H1 (cell line): ENCODE measurements at regions not wholly inside any gene's neighbourhood (a gene's known extent, or its start where the extent isn't known, plus 50 kb on each side); places are given as distances from the start of the nearest gene placed in this dataset.

Source experiments
- CHD1 ChIP-seq: IDR thresholded peaks from 2 replicates; pipeline ENCODE4 v1.6.1; 2012; ENCODE audit warnings: low read depth, low read length, improper control_type of control experiment
- CREB1 ChIP-seq: IDR thresholded peaks from 2 replicates; pipeline ENCODE4 v1.6.1; 2012; ENCODE audit warnings: inconsistent platforms
- EGR1 ChIP-seq: IDR thresholded peaks from 2 replicates; pipeline ENCODE4 v1.6.1; 2011; ENCODE audit warnings: low read depth, low read length, borderline replicate concordance
- EZH2 ChIP-seq: fragments of 200-600 bp; sonication (generic); IDR thresholded peaks from 2 replicates; pipeline ENCODE4 v1.7.1; 2012; ENCODE audit warnings: low read depth, mild to moderate bottlenecking, moderate library complexity, low read length, inconsistent platforms; ENCODE audit not compliant: severe bottlenecking
- JUN ChIP-seq: IDR thresholded peaks from 2 replicates; pipeline ENCODE4 v1.6.1; 2011; ENCODE audit warnings: low read depth, mild to moderate bottlenecking, improper control_type of control experiment, low read length
- NANOG ChIP-seq: IDR thresholded peaks from 2 replicates; pipeline ENCODE4 v1.6.1; 2011; ENCODE audit warnings: low read length, low read depth, mild to moderate bottlenecking, inconsistent platforms; ENCODE audit not compliant: insufficient read depth, poor library complexity, severe bottlenecking
- NRF1 ChIP-seq: IDR thresholded peaks from 2 replicates; pipeline ENCODE4 v1.6.1; 2011; ENCODE audit warnings: mild to moderate bottlenecking, low read depth, low read length, improper control_type of control experiment
- POLR2AphosphoS5 ChIP-seq: IDR thresholded peaks from 2 replicates; pipeline ENCODE4 v1.6.1; 2011; ENCODE audit warnings: low read depth, low read length
- RAD21 ChIP-seq, 2 experiments: IDR thresholded peaks in 1 of 2; conservative IDR thresholded peaks in 1 of 2; 2 replicates each; pipeline ENCODE4 v1.6.1; 2011; ENCODE audit warnings: low read depth in 2 of 2, low read length in 2 of 2, improper control_type of control experiment in 1 of 2, inconsistent platforms in 1 of 2, mild to moderate bottlenecking in 1 of 2, moderate library complexity in 1 of 2
- RXRA ChIP-seq: IDR thresholded peaks from 2 replicates; pipeline ENCODE4 v1.6.1; 2011; ENCODE audit warnings: low read depth, mild to moderate bottlenecking, low read length, moderate library complexity; ENCODE audit not compliant: insufficient read depth
- SAP30 ChIP-seq: fragments of 300-600 bp; sonication (generic); IDR thresholded peaks from 2 replicates; pipeline ENCODE4 v1.7.1; 2012; ENCODE audit warnings: low read length, moderate library complexity, mild to moderate bottlenecking, inconsistent platforms; ENCODE audit not compliant: insufficient read depth, insufficient replicate concordance
- SIN3A ChIP-seq, 2 experiments: IDR thresholded peaks in 1 of 2; conservative IDR thresholded peaks in 1 of 2; 2 replicates each; pipeline ENCODE4 v1.6.1; 2011 to 2012; ENCODE audit warnings: low read length in 2 of 2, improper control_type of control experiment in 1 of 2, low read depth in 1 of 2, mild to moderate bottlenecking in 1 of 2
- SP1 ChIP-seq: IDR thresholded peaks from 2 replicates; pipeline ENCODE4 v1.6.1; 2011; ENCODE audit warnings: low read depth, low read length
- SRF ChIP-seq: IDR thresholded peaks from 2 replicates; pipeline ENCODE4 v1.6.1; 2011; ENCODE audit warnings: mild to moderate bottlenecking, low read depth, low read length, moderate library complexity
- TAF1 ChIP-seq: IDR thresholded peaks from 2 replicates; pipeline ENCODE4 v1.6.1; 2011; ENCODE audit warnings: mild to moderate bottlenecking, low read depth, low read length
- TBP ChIP-seq: IDR thresholded peaks from 2 replicates; pipeline ENCODE4 v1.6.1; 2011; ENCODE audit warnings: low read depth, low read length, improper control_type of control experiment
- TCF12 ChIP-seq: IDR thresholded peaks from 2 replicates; pipeline ENCODE4 v1.6.1; 2011; ENCODE audit warnings: low read depth, mild to moderate bottlenecking, low read length
- TEAD4 ChIP-seq: IDR thresholded peaks from 2 replicates; pipeline ENCODE4 v1.6.1; 2012; ENCODE audit warnings: low read depth, low read length, inconsistent platforms, mixed read lengths
- YY1 ChIP-seq: IDR thresholded peaks from 2 replicates; pipeline ENCODE4 v1.6.1; 2011; ENCODE audit warnings: low read depth, mild to moderate bottlenecking, low read length
- ZNF274 ChIP-seq: IDR thresholded peaks from 2 replicates; pipeline ENCODE4 v1.7.0; 2012; ENCODE audit warnings: low read length, borderline replicate concordance; ENCODE audit errors: extremely low read depth
- TF ChIP-seq, protein P1 (sequence below): IDR thresholded peaks from 2 replicates; pipeline ENCODE4 v1.6.1; 2011; ENCODE audit warnings: low read depth, mild to moderate bottlenecking, low read length; ENCODE audit not compliant: insufficient read depth
- TF ChIP-seq, protein P2 (sequence below), 3 experiments: IDR thresholded peaks; 1 replicate in 2 of 3; 2 replicates in 1 of 3; pipeline versions ENCODE4 v1.5.1 to v1.6.1; 2011; ENCODE audit warnings: low read length in 3 of 3, mild to moderate bottlenecking in 3 of 3, inconsistent platforms in 2 of 3, low read depth in 1 of 3, moderate library complexity in 1 of 3; ENCODE audit not compliant: insufficient read depth in 1 of 3; ENCODE audit errors: control extremely low read depth in 1 of 3

DNA sequence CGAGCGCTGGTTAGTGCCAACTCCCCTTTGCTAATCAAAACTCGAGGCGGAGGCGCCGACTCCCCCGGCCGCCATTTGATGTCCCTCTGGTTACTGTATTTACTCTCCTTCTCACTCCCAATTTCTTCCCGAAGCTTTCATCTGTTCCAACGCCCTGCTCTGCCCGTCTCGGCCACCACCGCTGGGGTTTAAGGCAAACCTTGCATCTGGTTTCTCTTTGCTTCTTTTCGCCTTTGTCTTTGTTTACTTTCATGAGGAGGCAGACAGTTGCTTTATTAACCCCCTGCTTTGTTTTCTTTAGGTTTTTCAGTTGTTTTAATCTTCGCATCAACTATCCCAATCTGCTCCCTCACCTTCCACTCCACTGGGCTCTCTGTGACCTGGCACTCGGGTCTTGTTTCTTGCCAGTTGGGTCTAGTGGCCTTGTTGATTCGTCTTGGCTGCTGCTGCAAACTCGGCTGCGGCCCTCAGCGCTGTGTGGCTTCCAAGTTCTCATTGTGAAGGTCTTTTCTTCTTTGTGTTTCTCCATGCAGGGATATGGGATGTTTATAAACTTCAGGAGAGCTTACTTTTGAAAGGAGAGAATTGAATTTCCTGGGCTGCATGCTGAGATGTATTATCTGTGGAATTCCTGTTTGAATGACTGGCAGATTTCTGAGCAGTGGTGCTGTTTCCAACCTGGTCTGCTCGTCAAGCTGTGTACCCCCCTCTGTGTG lies 155.1 kb downstream of the CDC5L start (continued):
- peak; percentile 82 for TF ChIP-seq TEAD4
- TF ChIP-seq RXRA, result no peak
- TF ChIP-seq SAP30, result no peak
- no peak for TF ChIP-seq RAD21 (IDR thresholded peaks at IDR 0.05 in 1 of 2, conservative IDR thresholded peaks at IDR 0.05 in 1 of 2; ENCODE audit: low read depth in 2 of 2, low read length in 2 of 2)
- 0 out of 2 replicates have a peak, but pooled peaks have one; percentile 46 for TF ChIP-seq TCF12
- no peak for TF ChIP-seq CREB1
- TF ChIP-seq SIN3A (conservative IDR thresholded peaks at IDR 0.05 in 1 of 2, IDR thresholded peaks at IDR 0.05 in 1 of 2; ENCODE audit: low read depth in 1 of 2, low read length in 2 of 2), result no peak
- TF ChIP-seq TAF1, result 0 out of 2 replicates have a peak, but pooled peaks have one; percentile 24
- TF ChIP-seq SRF, result no peak
- TF ChIP-seq, protein P1, sequence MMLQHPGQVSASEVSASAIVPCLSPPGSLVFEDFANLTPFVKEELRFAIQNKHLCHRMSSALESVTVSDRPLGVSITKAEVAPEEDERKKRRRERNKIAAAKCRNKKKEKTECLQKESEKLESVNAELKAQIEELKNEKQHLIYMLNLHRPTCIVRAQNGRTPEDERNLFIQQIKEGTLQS, result no peak
- no peak for TF ChIP-seq JUN
- TF ChIP-seq SP1, result 0 out of 2 replicates have a peak, but pooled peaks have one; percentile 43
- TF ChIP-seq YY1, result no peak
- TF ChIP-seq, protein P2, sequence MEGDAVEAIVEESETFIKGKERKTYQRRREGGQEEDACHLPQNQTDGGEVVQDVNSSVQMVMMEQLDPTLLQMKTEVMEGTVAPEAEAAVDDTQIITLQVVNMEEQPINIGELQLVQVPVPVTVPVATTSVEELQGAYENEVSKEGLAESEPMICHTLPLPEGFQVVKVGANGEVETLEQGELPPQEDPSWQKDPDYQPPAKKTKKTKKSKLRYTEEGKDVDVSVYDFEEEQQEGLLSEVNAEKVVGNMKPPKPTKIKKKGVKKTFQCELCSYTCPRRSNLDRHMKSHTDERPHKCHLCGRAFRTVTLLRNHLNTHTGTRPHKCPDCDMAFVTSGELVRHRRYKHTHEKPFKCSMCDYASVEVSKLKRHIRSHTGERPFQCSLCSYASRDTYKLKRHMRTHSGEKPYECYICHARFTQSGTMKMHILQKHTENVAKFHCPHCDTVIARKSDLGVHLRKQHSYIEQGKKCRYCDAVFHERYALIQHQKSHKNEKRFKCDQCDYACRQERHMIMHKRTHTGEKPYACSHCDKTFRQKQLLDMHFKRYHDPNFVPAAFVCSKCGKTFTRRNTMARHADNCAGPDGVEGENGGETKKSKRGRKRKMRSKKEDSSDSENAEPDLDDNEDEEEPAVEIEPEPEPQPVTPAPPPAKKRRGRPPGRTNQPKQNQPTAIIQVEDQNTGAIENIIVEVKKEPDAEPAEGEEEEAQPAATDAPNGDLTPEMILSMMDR (IDR thresholded peaks at IDR 0.05; ENCODE audit: control extremely low read depth in 1 of 3, insufficient read depth in 1 of 3, low read depth in 1 of 3, low read length in 3 of 3), result no peak
- no peak for TF ChIP-seq POLR2AphosphoS5
- peak; percentile 36 for TF ChIP-seq NANOG
- TF ChIP-seq EZH2, result no peak
- no peak for TF ChIP-seq ZNF274
- TF ChIP-seq TBP, result no peak
- TF ChIP-seq CHD1, result no peak
- TF ChIP-seq NRF1, result no peak
- no peak for TF ChIP-seq EGR1
